Body of pancreas (tissue), 4 donors: ENCODE measurements at regions not wholly inside any gene's neighbourhood (a gene's known extent, or its start where the extent isn't known, plus 50 kb on each side); places are given as distances from the start of the nearest gene placed in this dataset.

ENCODE experiments used
- CTCF ChIP-seq, 7 experiments: fragments of 450-650 bp in 4 of 7; fragments of 200-600 bp in 3 of 7; sonication (generic) in 3 of 7; IDR thresholded peaks; one replicate each; pipeline ENCODE4 v1.5.1; 2016 to 2019; ENCODE audit warnings: antibody characterized with exemption in 7 of 7
- POLR2A ChIP-seq, 3 donors: fragments of 450-650 bp; IDR thresholded peaks; one replicate each; pipeline ENCODE4 v1.6.1; 2016; ENCODE audit warnings: antibody characterized with exemption in 3 of 3, mild to moderate bottlenecking in 2 of 3

- TF ChIP-seq POLR2A (IDR thresholded peaks at IDR 0.05) (no peak), CTCF (IDR thresholded peaks at IDR 0.05) (no peak)
Observed at GRCh38 chr14:21874946-21875345, 201.3 kb upstream of the OR4E1 start.
